ENCODE measurements at regions not wholly inside any gene's neighbourhood (a gene's known extent, or its start where the extent isn't known, plus 50 kb on each side); places are given as distances from the start of the nearest gene placed in this dataset.
A peak's percentile ranks its signal among the peaks of the same experiment; 100 is the strongest.

GRCh38 chr1:234676103-234676594 lies 66.2 kb upstream of the IRF2BP2 start:
- RAD21 ChIA-PET (ENCODE audit: low non-redundant PET in 1 of 2, low total read pairs in 2 of 2, uncharacterized antibody in 2 of 2, unreplicated experiment in 2 of 2), result no interaction called here
- Histone ChIP-seq H3K4me2 (ENCODE audit: low read length) (peak overlapping the region; percentile 54), H3K27ac (ENCODE audit: low read depth, low read length) (no peak overlapping the region), H3K79me2 (ENCODE audit: insufficient read depth, low read length) (no peaks in the 10 kb centered on the region), H3K9ac (ENCODE audit: low read length) (no peak overlapping the region), H3K9me2 (ENCODE audit: insufficient read depth) (no peaks in the 10 kb centered on the region), H4K20me1 (ENCODE audit: insufficient read depth) (no peaks in the 10 kb centered on the region), H3K36me3 (ENCODE audit: control insufficient read depth in 1 of 2, insufficient read depth in 2 of 2, low read length in 2 of 2) (no peaks in the 10 kb centered on the region), H3K4me1 (ENCODE audit: control insufficient read depth in 1 of 2, insufficient read depth in 2 of 2, low read length in 2 of 2) (peaks cover 0 to 10% of the 10 kb centered on the region in 2 experiments; a peak in 1 of 4 replicates), H3K9me3 (ENCODE audit: control insufficient read depth in 1 of 2, insufficient read depth in 1 of 2, low read depth in 1 of 2, low read length in 2 of 2) (no peaks in the 10 kb centered on the region), H2AFZ (ENCODE audit: low read depth, low read length, poor library complexity, severe bottlenecking) (peak overlapping the region; percentile 95), H3K27me3 (ENCODE audit: insufficient read depth, low read length) (no peaks in the 10 kb centered on the region), H3K4me3 (replicated peaks in 1 of 2; ENCODE audit: low read depth in 1 of 2, low read length in 2 of 2) (peak overlapping the region in 1 of 2 experiments; percentile 5; a peak in 1 of 4 replicates)
- CTCF ChIA-PET, result no interaction called here
- intact Hi-C loops (cut with micrococcal nuclease), result no loop called here
- DNase-seq (ENCODE audit: low read depth, low spot score), result no peak
- POLR2A ChIA-PET, result interaction anchor here (0.7 kb wide), 1 partner anchor 18 kb away, joined by 3 read pairs; no protein-coding TSS in a partner anchor
- no TSS peak for BruUV-seq (replicated peaks)
- TF ChIP-seq ELF1 (IDR thresholded peaks at IDR 0.05; ENCODE audit: borderline replicate concordance, low read depth), result peak; percentile 24; the same call in 1 of the 2 replicates
- TF ChIP-seq YY1 (IDR thresholded peaks at IDR 0.05; ENCODE audit: extremely low read depth, insufficient replicate concordance, low read depth, low read length), result peak; percentile 45
- TF ChIP-seq FOSL1 (IDR thresholded peaks at IDR 0.05; ENCODE audit: low read depth), result no peak
- no peak for TF ChIP-seq ATF3 (IDR thresholded peaks at IDR 0.05)
- TF ChIP-seq CEBPB (IDR thresholded peaks at IDR 0.05; ENCODE audit: low read depth), result no peak; the same call in 1 of the 2 replicates
- peak; percentile 99 for ATAC-seq

DNA sequence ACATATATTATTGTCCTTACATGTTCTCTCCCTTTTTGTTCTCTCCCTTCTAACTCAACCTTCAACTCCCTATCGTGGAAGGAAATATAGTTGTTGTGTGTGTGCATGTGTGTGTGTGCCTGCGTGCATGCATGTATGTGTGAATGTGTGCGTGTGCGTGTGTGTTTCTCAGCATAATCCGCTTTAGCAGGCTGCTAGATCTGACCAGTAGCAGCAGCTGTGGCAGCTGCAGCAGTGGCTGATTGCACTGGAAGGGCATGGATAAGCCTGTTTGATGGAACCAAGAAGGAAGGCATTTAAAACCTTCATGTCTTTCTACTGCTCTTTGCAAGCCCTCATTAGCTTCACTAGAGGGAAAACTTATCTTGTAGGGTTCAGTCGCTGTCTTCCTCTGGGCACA lies 65.6 kb upstream of the IRF2BP2 start:
- no peak for TF ChIP-seq EZH2phosphoT487 (IDR thresholded peaks at IDR 0.05; ENCODE audit: borderline replicate concordance)
- no peak for TF ChIP-seq ZBTB33 (IDR thresholded peaks at IDR 0.05; ENCODE audit: extremely low read depth, insufficient replicate concordance, low read length)
- TF ChIP-seq ATF3 (IDR thresholded peaks at IDR 0.05), result no peak
- intact Hi-C loops (cut with micrococcal nuclease), result no loop called here
- no peaks in the 10 kb centered on the region for H3K27me3 ChIP-seq (ENCODE audit: insufficient read depth, low read length)
- H3K27ac ChIP-seq (ENCODE audit: low read depth, low read length), result no peak overlapping the region
- no peaks in the 10 kb centered on the region for H3K9me3 ChIP-seq (ENCODE audit: control insufficient read depth in 1 of 2, insufficient read depth in 1 of 2, low read depth in 1 of 2, low read length in 2 of 2)
- H3K79me2 ChIP-seq (ENCODE audit: insufficient read depth, low read length), result no peaks in the 10 kb centered on the region
- no peak overlapping the region for H3K9ac ChIP-seq (ENCODE audit: low read length)
- H4K20me1 ChIP-seq (ENCODE audit: insufficient read depth), result no peaks in the 10 kb centered on the region
- no peak for DNase-seq (ENCODE audit: low read depth, low spot score)
- H3K36me3 ChIP-seq (ENCODE audit: control insufficient read depth in 1 of 2, insufficient read depth in 2 of 2, low read length in 2 of 2), result no peaks in the 10 kb centered on the region
- ChIA-PET RAD21 (ENCODE audit: low non-redundant PET in 1 of 2, low total read pairs in 2 of 2, uncharacterized antibody in 2 of 2, unreplicated experiment in 2 of 2) (no interaction called here), POLR2A (no interaction called here), CTCF (no interaction called here)
- no peak for ATAC-seq
- peaks cover 0 to 10% of the 10 kb centered on the region in 2 experiments; a peak in 1 of 4 replicates for H3K4me1 ChIP-seq (ENCODE audit: control insufficient read depth in 1 of 2, insufficient read depth in 2 of 2, low read length in 2 of 2)
- no TSS peak for BruUV-seq (replicated peaks)
- H3K4me3 ChIP-seq (replicated peaks in 1 of 2; ENCODE audit: low read depth in 1 of 2, low read length in 2 of 2), result no peak overlapping the region
- H2AFZ ChIP-seq (ENCODE audit: low read depth, low read length, poor library complexity, severe bottlenecking), result peak overlapping the region; percentile 95
- H3K9me2 ChIP-seq (ENCODE audit: insufficient read depth), result no peaks in the 10 kb centered on the region
- no peak overlapping the region for H3K4me2 ChIP-seq (ENCODE audit: low read length)
